ENCODE measurements at regions not wholly inside any gene's neighbourhood (a gene's known extent, or its start where the extent isn't known, plus 50 kb on each side); places are given as distances from the start of the nearest gene placed in this dataset.

DNA sequence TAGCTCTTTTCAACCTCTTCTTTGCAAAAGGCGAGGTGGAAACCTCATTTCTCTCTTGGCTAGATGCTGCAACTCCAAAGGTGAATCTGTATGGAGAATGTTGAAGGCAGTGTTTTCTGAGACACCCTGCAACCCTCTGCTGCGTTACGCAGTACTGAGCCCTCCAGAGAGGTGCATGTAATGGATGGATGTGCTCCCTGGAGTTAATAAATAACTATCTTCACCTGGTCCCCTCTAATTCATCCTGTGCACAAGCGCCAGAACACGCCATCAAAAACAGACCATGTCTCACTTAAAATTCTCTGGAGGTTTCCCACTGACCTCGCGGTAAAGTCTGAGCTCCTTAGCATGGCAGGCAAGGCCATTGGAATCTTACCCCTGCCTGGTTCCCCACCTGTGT is 234.4 kb upstream of the PWP1 start:
- TF ChIP-seq, protein P1, sequence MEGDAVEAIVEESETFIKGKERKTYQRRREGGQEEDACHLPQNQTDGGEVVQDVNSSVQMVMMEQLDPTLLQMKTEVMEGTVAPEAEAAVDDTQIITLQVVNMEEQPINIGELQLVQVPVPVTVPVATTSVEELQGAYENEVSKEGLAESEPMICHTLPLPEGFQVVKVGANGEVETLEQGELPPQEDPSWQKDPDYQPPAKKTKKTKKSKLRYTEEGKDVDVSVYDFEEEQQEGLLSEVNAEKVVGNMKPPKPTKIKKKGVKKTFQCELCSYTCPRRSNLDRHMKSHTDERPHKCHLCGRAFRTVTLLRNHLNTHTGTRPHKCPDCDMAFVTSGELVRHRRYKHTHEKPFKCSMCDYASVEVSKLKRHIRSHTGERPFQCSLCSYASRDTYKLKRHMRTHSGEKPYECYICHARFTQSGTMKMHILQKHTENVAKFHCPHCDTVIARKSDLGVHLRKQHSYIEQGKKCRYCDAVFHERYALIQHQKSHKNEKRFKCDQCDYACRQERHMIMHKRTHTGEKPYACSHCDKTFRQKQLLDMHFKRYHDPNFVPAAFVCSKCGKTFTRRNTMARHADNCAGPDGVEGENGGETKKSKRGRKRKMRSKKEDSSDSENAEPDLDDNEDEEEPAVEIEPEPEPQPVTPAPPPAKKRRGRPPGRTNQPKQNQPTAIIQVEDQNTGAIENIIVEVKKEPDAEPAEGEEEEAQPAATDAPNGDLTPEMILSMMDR (IDR thresholded peaks at IDR 0.05): no peak
- TF ChIP-seq POLR2A (IDR thresholded peaks at IDR 0.05): no peak
